ENCODE measurements at regions not wholly inside any gene's neighbourhood (a gene's known extent, or its start where the extent isn't known, plus 50 kb on each side); places are given as distances from the start of the nearest gene placed in this dataset.

DNA sequence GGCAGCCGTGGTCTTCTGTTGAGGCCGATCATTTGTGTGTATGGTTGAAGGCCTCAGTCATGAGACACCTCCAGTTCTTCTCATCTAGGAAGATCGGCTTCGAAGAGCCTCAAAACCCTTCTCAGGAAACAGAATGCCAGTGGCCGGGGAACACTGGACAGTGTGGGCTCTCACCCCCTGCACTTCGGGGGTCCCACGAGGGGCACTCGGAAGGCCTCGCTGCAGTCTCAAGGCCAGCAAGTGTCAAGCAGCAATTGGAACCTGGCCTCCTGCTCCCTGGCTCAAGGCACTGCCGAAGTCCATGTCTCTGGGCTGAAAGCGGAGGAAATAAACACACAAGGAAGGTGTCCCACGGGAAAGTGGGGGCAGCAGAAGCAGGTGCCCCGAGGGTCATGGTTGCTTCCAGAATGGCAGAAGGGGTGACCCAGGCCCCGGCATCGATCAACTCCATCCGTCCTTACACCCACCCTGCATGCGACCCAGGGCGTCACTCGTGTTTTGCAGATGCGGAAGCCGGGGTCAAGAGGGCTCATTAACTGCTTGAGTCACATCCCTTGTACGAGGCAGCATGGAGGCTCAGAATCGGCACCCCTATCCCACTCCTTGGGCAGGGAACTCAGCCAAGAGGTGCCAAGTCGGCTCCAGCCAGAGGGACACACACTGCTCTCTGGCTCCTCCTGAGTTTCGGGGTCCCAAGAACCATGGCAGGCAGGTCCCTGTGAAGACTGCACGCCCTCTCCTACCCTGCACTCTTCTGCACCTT, 231.3 kb upstream of the SHH start:
- H3K27ac ChIP-seq (ENCODE audit: low read length): no peak overlapping the region
- no peak overlapping the region for H3K4me3 ChIP-seq (ENCODE audit: low read length)
- H3K9me2 ChIP-seq (ENCODE audit: insufficient read depth, low read length): no peaks in the 10 kb centered on the region
- TF ChIP-seq CTCF (IDR thresholded peaks at IDR 0.05; ENCODE audit: poor library complexity, severe bottlenecking) (no peak), MXI1 (conservative IDR thresholded peaks at IDR 0.05; ENCODE audit: poor library complexity, severe bottlenecking) (no peak), RAD21 (conservative IDR thresholded peaks at IDR 0.05) (no peak), POLR2AphosphoS5 (IDR thresholded peaks at IDR 0.05) (no peak), TAF1 (IDR thresholded peaks at IDR 0.05; ENCODE audit: low read depth) (no peak), EP300 (conservative IDR thresholded peaks at IDR 0.05; ENCODE audit: poor library complexity, severe bottlenecking) (no peak), SMC3 (conservative IDR thresholded peaks at IDR 0.05; ENCODE audit: poor library complexity) (no peak), EZH2 (IDR thresholded peaks at IDR 0.05; ENCODE audit: borderline replicate concordance, insufficient read depth, low read length, poor library complexity, severe bottlenecking) (no peak)
- TF ChIP-seq, protein P1, sequence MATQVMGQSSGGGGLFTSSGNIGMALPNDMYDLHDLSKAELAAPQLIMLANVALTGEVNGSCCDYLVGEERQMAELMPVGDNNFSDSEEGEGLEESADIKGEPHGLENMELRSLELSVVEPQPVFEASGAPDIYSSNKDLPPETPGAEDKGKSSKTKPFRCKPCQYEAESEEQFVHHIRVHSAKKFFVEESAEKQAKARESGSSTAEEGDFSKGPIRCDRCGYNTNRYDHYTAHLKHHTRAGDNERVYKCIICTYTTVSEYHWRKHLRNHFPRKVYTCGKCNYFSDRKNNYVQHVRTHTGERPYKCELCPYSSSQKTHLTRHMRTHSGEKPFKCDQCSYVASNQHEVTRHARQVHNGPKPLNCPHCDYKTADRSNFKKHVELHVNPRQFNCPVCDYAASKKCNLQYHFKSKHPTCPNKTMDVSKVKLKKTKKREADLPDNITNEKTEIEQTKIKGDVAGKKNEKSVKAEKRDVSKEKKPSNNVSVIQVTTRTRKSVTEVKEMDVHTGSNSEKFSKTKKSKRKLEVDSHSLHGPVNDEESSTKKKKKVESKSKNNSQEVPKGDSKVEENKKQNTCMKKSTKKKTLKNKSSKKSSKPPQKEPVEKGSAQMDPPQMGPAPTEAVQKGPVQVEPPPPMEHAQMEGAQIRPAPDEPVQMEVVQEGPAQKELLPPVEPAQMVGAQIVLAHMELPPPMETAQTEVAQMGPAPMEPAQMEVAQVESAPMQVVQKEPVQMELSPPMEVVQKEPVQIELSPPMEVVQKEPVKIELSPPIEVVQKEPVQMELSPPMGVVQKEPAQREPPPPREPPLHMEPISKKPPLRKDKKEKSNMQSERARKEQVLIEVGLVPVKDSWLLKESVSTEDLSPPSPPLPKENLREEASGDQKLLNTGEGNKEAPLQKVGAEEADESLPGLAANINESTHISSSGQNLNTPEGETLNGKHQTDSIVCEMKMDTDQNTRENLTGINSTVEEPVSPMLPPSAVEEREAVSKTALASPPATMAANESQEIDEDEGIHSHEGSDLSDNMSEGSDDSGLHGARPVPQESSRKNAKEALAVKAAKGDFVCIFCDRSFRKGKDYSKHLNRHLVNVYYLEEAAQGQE (IDR thresholded peaks at IDR 0.05; ENCODE audit: borderline replicate concordance): no peak
- H4K20me1 ChIP-seq (ENCODE audit: insufficient read depth): no peaks in the 10 kb centered on the region
- H2AFZ ChIP-seq (ENCODE audit: low read depth, low read length): no peak overlapping the region
- H3K36me3 ChIP-seq (ENCODE audit: insufficient read depth, low read length): no peaks in the 10 kb centered on the region
- H3K27me3 ChIP-seq (ENCODE audit: insufficient read depth, low read depth, low read length): no peaks in the 10 kb centered on the region
- no peaks in the 10 kb centered on the region for H3K79me2 ChIP-seq (replicated peaks; ENCODE audit: insufficient read depth, low read length)
- H3K4me2 ChIP-seq (ENCODE audit: low read length): no peak overlapping the region
- no peak overlapping the region for H3K9ac ChIP-seq (ENCODE audit: low read length)
- H3K9me3 ChIP-seq (ENCODE audit: low read length): no peaks in the 10 kb centered on the region
- H3F3A ChIP-seq (ENCODE audit: insufficient read depth, low read length, poor library complexity, severe bottlenecking): no peaks in the 10 kb centered on the region

GRCh38 chr7:156041398-156041797, 229.1 kb upstream of the SHH start:
- H3K4me2 ChIP-seq (ENCODE audit: low read length): no peak overlapping the region
- no peak overlapping the region for H2AFZ ChIP-seq (ENCODE audit: low read depth, low read length)
- TF ChIP-seq POLR2AphosphoS5 (IDR thresholded peaks at IDR 0.05) (no peak), EP300 (conservative IDR thresholded peaks at IDR 0.05; ENCODE audit: poor library complexity, severe bottlenecking) (no peak), RAD21 (conservative IDR thresholded peaks at IDR 0.05) (no peak), EZH2 (IDR thresholded peaks at IDR 0.05; ENCODE audit: borderline replicate concordance, insufficient read depth, low read length, poor library complexity, severe bottlenecking) (no peak), SMC3 (conservative IDR thresholded peaks at IDR 0.05; ENCODE audit: poor library complexity) (no peak), TAF1 (IDR thresholded peaks at IDR 0.05; ENCODE audit: low read depth) (no peak), MXI1 (conservative IDR thresholded peaks at IDR 0.05; ENCODE audit: poor library complexity, severe bottlenecking) (no peak), CTCF (IDR thresholded peaks at IDR 0.05; ENCODE audit: poor library complexity, severe bottlenecking) (no peak)
- TF ChIP-seq, protein P1 (IDR thresholded peaks at IDR 0.05; ENCODE audit: borderline replicate concordance): no peak
- H3K27ac ChIP-seq (ENCODE audit: low read length): no peak overlapping the region
- no peak overlapping the region for H3K4me3 ChIP-seq (ENCODE audit: low read length)
- H3F3A ChIP-seq (ENCODE audit: insufficient read depth, low read length, poor library complexity, severe bottlenecking): no peaks in the 10 kb centered on the region
- H3K79me2 ChIP-seq (replicated peaks; ENCODE audit: insufficient read depth, low read length): no peaks in the 10 kb centered on the region
- H3K36me3 ChIP-seq (ENCODE audit: insufficient read depth, low read length): no peaks in the 10 kb centered on the region
- no peaks in the 10 kb centered on the region for H3K9me3 ChIP-seq (ENCODE audit: low read length)
- H4K20me1 ChIP-seq (ENCODE audit: insufficient read depth): no peaks in the 10 kb centered on the region
- H3K9ac ChIP-seq (ENCODE audit: low read length): no peak overlapping the region
- H3K9me2 ChIP-seq (ENCODE audit: insufficient read depth, low read length): no peaks in the 10 kb centered on the region
- H3K27me3 ChIP-seq (ENCODE audit: insufficient read depth, low read depth, low read length): no peaks in the 10 kb centered on the region

Data from neural cell (in vitro differentiated cells).